GM19351 (cell line): ENCODE measurements at regions not wholly inside any gene's neighbourhood (a gene's known extent, or its start where the extent isn't known, plus 50 kb on each side); places are given as distances from the start of the nearest gene placed in this dataset.
"Not testable (repeated sequence)": the region's sequence is repeated elsewhere in the genome, so short reads cannot be mapped to it uniquely, and the experiment has no call there.

ENCODE experiments used
- ATAC-seq: cut with Tn5 transposase; IDR thresholded peaks from one replicate; pipeline ENCODE4 v1.9.1; 2021; ENCODE audit warnings: mild to moderate bottlenecking, moderate library complexity; ENCODE audit not compliant: unreplicated experiment

DNA sequence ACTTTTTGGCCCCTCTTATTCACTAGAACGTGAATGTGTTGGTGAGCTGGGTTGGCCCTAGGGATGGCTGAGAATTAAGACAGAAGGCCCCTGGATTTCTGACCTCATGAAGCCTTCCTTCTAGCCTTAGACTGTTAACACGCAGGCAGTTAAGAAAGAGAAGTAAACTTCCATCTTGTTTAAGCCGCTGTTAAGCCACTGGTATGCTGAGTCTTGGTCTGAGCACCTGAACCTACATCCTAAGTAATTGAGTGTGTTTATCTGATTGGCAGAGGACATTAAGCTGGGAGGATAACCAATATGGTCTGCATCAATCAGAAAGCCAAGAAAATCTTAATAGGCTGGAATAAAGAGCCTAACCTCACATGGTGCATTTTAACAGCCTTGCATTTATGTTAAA lies 535.0 kb upstream of the ARID1B start:
- ATAC-seq = no peak

DNA sequence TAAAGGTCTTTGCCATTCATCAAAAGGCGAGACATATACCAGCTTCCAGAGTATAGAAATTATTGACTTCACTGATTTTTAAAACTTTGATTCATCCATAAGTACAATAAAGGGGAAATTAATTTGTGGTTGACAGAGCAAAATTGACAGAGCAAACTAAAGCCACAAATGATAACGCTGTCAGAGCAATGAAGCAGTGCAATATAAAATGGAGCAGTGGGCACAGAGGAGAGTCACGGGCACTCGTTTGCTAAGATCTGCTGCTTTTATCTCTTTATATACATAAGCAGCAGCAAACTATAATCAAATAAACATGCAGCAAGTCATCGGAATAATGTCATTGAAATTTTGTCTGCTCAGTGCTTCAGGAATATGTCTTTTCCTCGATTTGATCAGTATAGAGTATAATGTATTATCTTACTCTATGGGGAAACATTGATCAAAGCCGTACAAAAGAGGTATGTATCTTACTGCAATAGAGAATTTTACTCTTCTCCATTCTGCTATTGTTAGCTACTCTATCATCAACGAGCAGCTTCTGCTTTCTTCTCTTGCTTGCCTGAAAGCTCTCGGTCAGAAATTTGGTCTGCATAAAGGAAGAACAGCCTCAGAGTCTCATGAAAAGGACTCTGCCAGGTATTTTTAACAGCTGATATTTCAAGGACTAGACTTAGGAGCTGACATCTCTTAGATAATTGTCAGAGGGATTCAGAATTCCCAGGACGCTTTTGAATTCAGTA lies 546.0 kb upstream of the ARID1B start:
- no peak for ATAC-seq

DNA sequence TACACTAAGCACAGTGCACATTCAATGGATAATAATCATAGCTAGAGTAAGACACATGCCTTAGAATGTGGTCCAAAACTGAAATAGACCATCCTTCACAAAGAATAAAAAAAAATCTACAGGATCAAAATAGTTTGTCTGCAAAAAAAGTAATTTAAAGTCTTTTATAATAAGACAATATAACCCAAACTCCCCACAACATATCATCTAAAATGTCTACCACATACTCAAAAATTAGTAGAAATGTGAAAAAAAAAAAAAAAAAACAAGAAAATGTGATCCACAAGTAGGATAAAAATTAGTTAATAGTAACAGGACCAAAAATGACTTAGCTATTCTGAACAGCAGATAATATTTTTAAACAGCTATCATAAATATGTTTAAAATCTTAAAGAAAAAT lies 557.2 kb upstream of the ARID1B start:
- ATAC-seq = no peak

DNA sequence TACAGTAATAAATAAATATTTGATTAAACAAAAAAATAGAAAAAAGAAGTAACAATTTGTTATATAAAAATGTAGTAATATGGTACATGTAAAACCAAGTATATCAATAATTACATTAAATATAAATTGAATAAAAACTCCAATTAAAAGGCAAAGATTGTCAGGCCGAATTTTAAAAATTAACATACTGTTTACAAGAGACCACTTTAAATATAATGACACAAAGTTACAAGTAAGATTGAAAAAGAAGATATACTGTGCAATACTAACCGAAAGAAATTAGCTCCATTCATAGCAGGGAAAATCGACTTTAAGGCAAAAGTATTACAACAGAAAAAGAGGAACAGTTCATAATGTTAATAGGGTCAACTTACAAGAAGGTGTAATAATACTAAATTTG lies 571.5 kb upstream of the ARID1B start:
- ATAC-seq = no peak

DNA sequence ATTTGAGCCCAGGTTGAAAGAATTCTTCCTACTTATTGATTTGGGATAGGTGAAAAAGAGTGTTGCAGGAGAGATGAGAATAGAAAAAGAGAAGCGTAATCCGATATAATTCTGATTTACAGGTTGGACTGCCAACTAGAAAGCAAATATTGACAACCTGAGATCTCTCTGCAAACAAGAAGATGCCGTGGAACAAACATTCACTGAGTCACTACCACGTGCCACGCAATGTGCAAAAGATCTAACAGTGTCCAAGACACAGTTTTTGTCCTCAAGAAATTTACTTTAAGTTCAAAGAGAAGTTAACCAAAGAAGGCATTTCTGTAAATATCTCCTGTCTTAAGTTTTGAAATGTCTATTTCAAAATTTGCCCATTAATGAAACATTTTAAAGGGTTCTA lies 578.0 kb upstream of the ARID1B start:
- ATAC-seq = no peak

DNA sequence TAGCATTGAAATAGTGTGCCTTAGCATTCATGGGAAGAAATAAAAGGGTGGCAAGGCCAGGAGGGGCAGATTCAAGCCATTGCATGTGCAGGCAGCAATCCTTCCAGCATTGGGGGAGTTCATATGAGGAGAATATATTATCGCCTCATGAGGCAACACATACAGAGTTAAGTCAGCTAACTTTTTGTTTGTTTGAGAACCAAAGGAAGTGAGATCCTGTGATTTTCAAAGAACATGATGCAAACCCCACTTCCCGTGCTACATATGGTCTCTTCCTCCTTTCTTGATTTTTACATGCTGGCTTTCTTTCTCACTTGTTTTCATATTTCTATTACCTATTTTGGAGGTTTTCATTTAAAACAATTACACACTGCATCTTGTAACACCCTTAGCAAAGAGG lies 579.7 kb upstream of the ARID1B start:
- ATAC-seq = no peak

DNA sequence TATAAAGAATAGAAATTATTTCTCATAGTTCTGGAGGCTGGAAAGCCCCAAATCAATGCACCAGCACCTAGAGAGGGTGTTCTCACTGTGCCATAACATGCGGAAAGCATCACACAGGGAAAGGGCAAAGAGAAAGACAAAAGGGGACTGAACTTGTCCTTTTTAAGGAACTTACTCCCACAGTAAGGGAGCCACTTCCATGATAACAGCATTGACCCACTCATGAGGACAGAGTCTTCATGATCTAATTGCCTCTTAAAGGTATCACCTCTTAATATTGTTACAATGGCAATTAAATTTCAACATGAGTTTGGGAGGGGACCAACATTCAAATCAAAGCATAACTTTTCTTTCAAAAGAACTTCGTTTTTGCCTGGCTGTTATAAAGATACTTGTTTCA lies 582.2 kb upstream of the ARID1B start:
- ATAC-seq = no peak

DNA sequence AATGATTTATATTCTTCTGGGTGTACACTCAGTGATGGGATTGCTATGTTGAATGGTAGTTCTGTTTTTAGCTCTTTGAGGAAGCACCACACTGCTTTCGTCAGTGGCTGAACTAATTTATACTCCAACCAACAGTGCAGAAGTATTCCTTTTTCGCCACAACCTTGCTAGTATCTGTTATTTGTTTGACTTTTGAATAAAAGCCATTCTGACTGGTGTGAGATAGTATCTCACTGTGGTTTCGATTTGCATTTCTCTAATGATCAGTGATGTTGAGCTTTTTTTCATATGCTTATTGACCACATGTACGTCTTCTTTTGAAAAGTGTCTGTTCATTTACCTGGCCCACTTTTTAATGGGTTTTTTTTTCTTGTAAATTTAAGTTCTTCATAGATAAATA lies 583.8 kb upstream of the ARID1B start:
- ATAC-seq = no peak

DNA sequence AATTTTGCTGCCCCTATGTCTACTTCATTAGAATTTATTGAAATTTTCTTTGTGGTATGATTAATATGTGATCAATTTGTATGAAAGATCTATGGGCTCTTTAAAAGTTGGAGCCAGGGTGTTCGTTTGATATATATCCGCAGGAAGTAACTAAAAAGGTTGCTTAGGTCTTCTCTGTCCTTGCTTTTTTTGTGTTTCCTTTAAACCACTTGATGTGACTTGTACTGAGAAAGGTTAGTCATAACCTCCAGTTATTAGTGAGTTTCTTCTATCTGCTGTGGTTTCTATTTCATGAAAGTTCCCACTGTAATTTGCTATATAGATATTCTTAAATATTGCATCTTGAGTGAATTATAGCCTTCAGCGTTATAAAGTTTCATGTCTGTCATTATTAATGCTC lies 585.3 kb upstream of the ARID1B start:
- peak; percentile 85 for ATAC-seq

DNA sequence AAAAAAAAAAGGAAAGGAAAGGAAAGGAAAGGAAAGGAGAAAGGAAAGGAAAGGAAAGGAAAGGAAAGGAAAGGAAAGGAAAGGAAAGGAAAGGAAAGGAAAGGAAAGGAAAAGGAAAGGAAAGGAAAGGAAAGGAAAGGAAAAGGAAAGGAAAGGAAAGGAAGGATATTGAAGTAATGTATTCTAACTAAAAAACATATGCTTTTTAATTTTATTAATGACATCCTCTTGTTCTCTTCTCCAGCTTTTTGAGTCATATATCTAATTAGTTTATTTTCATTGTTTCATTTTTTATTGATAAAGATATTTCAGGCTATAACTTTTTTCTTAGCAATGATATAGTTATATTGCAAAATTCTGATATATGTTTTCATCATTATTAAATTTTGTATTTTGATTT lies 585.8 kb upstream of the ARID1B start:
- ATAC-seq = not testable (repeated sequence)

DNA sequence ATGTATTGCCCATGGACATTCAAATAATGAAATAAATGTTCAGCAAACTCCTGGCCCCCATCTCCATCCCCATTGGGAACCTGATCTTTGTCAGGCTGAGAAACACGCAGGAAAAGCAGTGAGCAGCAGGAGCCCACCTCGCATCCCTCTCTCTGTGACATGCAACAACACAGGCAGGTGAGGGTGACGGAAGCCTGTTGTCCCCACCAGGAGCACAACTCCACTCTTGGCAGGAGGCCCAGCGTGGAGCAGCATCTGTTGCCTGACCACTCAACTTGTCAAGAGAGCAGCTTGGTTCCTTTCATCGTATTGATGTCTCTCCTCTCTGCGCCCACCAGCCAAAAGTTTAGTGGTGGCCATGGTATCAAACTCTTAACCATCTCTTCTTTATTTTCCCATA lies 586.9 kb upstream of the ARID1B start:
- no peak for ATAC-seq

DNA sequence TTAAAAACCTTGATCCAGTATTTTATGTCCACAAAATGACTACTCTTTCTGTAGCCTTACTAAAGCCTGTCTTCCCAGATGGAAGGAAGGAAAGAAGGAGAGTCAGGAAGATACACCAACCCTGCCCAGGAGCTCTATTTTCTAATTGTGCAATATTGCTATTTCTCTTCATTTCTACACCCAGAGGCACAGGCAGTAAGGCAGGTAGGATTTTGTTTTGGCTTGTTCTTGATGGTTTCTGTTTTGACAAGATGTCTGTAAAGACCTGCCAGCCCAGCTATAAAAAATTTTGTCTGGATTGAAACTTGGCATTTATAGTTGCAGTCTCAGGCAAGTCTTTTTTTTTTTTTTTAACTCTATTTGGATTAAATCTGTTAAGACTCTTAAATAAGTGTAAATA lies 587.5 kb upstream of the ARID1B start:
- no peak for ATAC-seq

DNA sequence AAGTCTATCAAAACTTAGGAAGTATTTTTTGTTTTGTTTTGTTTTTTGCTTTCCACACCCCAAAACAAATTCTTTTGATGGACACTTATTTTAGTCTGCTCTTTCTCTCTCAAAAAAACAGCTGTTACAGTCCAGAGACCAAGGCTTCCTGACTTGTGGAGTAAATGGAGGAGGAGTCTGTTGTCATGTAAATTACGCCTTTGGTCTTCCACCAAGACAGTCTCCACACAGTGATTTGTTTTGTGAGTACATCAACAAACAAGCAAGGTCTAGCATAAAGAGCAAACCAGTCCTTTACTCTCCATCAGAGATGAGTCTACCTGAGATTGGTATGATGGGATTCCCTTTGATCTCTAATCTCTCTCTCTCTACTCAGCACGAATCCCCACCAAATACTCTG lies 588.0 kb upstream of the ARID1B start:
- ATAC-seq = no peak

DNA sequence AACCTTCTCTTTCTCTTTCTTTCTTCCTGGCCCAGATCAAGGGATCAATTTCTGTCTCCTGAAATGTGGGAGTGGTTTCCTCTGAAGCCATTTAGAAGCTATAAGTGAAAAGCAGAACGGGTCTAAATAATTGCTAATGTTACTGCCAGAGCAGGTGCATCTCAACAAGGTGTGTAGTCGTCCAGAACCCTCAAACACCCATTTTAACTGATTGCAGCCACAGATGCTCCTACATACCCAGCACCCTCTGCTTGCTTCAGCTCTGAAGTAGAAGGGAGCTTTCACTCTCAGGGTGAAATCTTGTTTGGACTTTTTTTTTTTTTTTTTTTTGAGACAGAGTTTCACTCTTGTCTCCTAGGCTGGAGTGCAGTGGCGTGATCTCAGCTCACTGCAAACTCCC lies 592.1 kb upstream of the ARID1B start:
- no peak for ATAC-seq

DNA sequence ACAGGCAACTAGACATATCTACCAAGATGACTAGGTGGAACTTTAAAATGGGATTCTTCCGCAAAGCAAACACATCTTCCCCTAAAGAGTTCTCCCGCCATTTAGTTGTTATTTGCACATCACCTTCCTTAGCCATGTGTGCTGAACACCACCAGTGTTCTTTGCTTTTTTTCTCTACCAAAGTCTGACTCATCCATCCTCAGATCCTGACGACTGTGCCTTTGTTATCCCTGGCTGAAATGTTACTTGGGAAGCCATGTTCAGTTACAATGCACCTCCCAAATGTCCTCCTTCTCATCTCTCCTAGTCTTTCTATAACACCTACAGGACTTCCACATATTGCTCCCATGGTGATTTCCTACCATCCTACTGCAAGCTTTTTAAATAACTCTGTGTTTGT lies 593.5 kb upstream of the ARID1B start:
- ATAC-seq = no peak

DNA sequence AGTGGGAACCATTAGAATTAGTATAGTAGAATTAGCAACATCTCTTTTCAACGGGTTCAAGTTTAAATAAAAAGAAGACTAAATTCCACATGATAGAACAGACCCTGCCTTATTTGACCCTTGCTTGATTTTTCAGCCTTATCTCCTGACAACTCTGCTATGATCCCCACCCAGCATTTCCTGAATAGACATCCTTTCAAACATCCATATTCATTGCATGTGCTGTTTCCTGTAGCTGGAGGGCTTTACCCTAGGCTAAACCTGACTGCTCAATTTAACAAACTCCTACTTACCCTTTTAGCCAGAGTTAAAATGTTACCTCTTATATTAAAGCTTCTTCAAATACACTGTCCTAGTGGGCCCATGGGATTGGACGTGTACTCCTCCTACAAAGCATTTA lies 594.8 kb upstream of the ARID1B start:
- ATAC-seq = no peak

DNA sequence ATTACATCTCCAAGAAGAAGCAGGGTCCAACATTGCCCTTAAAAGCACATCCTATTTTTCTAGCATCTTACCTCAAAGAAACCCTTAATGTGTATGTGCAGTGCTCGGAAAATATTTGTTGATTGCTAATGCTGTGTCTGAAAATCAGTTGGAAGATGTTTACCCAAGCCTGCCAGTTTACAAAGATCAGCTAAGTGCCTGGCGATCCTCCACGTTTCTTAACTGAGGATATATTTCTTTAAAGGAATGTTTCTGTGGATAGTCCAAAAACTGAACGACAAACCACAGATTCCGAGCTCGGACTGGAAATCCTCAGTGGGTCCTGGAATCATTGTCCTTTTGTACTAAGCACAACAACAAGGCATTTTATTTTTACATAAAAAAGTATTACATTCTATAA lies 595.7 kb upstream of the ARID1B start:
- ATAC-seq = no peak

DNA sequence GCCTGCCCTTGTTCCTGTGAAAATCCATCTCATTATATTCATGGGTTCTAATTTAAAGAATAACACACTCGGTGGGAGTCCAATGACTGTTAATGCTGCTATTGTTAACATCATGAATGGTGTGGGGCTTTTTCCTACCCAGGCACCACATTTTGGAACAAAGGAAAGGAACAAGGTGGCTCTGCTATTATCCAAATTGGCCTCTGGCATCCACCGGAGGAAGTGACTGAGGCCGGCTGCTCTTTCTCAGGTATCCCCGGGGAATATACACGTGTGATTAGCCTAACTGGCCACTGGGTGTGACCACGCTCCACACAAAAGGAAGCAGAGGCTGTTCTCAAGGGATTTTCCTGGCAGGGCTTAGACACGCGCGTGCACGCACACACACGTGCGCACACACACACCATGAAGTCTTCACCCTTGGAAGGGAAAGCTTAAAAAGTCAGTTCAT lies 601.2 kb upstream of the ARID1B start:
- no peak for ATAC-seq

DNA sequence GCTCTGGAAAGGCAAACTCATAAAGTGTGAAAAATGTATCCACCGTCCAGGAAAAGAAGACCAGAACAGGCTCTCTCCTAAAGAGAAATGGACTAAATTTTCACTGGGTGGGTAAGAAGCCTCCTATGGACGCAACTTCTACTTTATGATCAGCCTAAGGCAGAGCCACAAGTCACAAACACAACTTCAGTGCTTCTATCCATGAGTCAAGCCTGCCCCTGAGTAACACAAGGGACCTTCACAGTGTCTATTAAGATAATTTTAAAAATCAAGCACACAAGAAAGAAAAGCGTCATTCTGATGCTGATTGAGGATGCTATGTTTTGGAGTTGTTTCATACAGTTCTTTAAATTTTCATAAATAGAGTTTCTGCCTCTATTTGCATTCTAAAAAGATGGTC lies 601.7 kb upstream of the ARID1B start:
- no peak for ATAC-seq

DNA sequence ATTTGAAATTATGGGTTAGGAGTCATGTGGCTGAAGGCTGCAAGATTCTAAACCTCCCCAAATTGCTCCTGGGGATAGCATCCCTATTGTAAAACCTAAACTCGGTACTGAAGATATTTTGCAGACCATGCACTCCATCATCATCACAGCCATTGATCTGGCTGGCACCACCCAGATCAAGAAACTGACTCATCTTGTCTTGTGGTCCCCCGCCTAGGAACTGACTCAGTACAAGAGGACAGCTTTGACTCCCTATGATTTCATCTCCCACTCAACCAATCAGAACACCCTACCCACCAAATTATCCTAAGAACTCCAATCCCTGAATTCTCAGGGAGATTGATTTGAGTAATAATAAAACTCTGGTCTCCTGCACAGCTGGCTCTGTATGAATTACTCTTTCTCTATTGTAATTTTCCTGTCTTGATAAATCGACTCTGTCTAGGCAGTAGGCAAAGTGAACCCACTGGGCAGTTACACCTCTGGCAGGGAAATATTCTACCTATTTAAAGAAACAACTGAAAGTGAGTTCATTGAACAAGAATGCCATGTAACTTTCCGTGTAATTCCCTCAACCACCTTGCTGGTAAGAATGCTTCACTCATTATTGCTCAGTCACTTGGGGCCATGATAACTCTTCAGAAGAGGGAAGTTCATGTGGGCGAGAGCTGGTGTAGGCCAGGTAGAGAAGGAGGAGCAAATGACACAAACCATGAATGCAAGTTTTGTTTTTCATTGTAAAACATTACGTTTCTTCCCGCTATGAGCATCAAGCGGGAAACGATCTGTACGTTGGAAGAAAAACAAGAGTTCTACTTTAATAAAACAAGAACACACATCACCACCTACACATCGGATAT lies 602.9 kb upstream of the ARID1B start:
- no peak for ATAC-seq

DNA sequence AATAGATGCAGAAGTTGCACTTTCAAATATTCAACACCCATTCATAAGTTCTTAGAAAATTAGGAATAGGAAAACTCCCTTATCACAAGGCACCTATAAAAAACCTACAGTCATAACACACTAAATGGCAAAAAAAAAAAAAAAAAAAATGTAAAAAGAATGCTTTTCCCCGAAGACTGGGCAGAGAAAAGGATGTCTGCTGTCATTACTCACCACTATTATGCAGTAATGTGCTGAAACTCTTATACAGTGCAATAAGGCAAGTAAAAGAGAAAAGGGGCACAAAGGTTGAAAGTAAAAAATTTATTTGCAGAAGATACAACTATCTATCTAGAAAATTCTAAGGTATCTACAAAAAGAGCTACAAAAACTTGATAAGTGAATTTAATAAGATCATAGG lies 607.8 kb upstream of the ARID1B start:
- no peak for ATAC-seq

DNA sequence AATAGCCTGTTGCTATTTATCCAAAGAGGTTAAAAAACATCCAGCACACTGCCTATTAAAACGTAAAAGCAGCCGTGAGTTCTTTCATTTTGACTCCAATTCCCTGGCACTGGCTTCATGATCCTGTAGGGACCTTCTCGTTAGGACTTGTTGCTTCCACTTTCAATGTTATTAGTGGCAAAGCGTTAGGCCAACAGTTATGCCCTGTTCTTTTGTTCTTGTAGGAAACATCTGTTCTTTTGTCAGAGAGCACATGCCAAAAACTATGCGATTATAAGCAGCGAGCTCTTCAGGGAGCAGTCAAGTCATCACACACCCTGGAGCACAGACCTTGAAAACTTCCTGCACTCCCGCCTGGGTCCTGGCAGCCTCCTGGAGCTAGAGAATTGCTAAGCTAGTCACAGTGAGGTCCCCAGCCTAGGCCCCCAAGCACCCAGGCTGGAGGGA lies 609.5 kb upstream of the ARID1B start:
- no peak for ATAC-seq
